ENCODE measurements at regions not wholly inside any gene's neighbourhood (a gene's known extent, or its start where the extent isn't known, plus 50 kb on each side); places are given as distances from the start of the nearest gene placed in this dataset.
"Not testable (repeated sequence)": the region's sequence is repeated elsewhere in the genome, so short reads cannot be mapped to it uniquely, and the experiment has no call there.

- H3K27ac Mint-ChIP-seq; H3K9me3 Mint-ChIP-seq; H3K4me3 Mint-ChIP-seq; H3K4me1 Mint-ChIP-seq (ENCODE audit: unreplicated experiment); DNase-seq (ENCODE audit: extremely low spot score, unreplicated experiment); H3K27me3 Mint-ChIP-seq; H3K36me3 Mint-ChIP-seq: not testable (repeated sequence)
Observed at GRCh38 chr3:130203633-130204032, 122.0 kb downstream of the ALG1L2 start.

GRCh38 chr3:130227540-130227939, 117.9 kb upstream of the COL6A5 start:
- no peak overlapping the region for H3K4me3 Mint-ChIP-seq
- peaks cover 2% of the 10 kb centered on the region for H3K4me1 Mint-ChIP-seq (ENCODE audit: unreplicated experiment)
- TF ChIP-seq CTCF (conservative IDR thresholded peaks at IDR 0.05), result no peak
- peaks cover 12% of the 10 kb centered on the region for H3K27me3 Mint-ChIP-seq
- no peak for DNase-seq (ENCODE audit: extremely low spot score, unreplicated experiment)
- no peaks in the 10 kb centered on the region for H3K36me3 Mint-ChIP-seq
- H3K27ac Mint-ChIP-seq, result no peak overlapping the region
- no peaks in the 10 kb centered on the region for H3K9me3 Mint-ChIP-seq

GRCh38 chr3:130242850-130243569, 102.5 kb upstream of the COL6A5 start:
- peak; percentile 42 for TF ChIP-seq CTCF (conservative IDR thresholded peaks at IDR 0.05)
- Mint-ChIP-seq H3K27ac (no peak overlapping the region), H3K27me3 (peaks cover 9% of the 10 kb centered on the region), H3K36me3 (no peaks in the 10 kb centered on the region), H3K4me1 (ENCODE audit: unreplicated experiment) (no peaks in the 10 kb centered on the region), H3K9me3 (no peaks in the 10 kb centered on the region), H3K4me3 (no peak overlapping the region)
- DNase-seq (ENCODE audit: extremely low spot score, unreplicated experiment), result no peak

GRCh38 chr3:130243808-130244207, 101.7 kb upstream of the COL6A5 start:
- Mint-ChIP-seq H3K9me3 (no peaks in the 10 kb centered on the region), H3K4me3 (no peak overlapping the region), H3K4me1 (ENCODE audit: unreplicated experiment) (no peaks in the 10 kb centered on the region), H3K36me3 (no peaks in the 10 kb centered on the region), H3K27ac (no peak overlapping the region), H3K27me3 (peaks cover 11% of the 10 kb centered on the region)
- DNase-seq (ENCODE audit: extremely low spot score, unreplicated experiment), result no peak
- TF ChIP-seq CTCF (conservative IDR thresholded peaks at IDR 0.05), result no peak

GRCh38 chr3:130250982-130251381, 94.5 kb upstream of the COL6A5 start:
- H3K4me1 Mint-ChIP-seq (ENCODE audit: unreplicated experiment), result peaks cover 4% of the 10 kb centered on the region
- DNase-seq (ENCODE audit: extremely low spot score, unreplicated experiment), result no peak
- peaks cover 18% of the 10 kb centered on the region for H3K27me3 Mint-ChIP-seq
- no peaks in the 10 kb centered on the region for H3K36me3 Mint-ChIP-seq
- H3K9me3 Mint-ChIP-seq, result no peaks in the 10 kb centered on the region
- no peak for TF ChIP-seq CTCF (conservative IDR thresholded peaks at IDR 0.05)
- H3K4me3 Mint-ChIP-seq, result no peak overlapping the region
- H3K27ac Mint-ChIP-seq, result no peak overlapping the region

GRCh38 chr3:130255442-130255841, 90.0 kb upstream of the COL6A5 start:
- TF ChIP-seq CTCF (conservative IDR thresholded peaks at IDR 0.05), result no peak
- Mint-ChIP-seq H3K4me1 (ENCODE audit: unreplicated experiment) (peaks cover 4% of the 10 kb centered on the region), H3K9me3 (no peaks in the 10 kb centered on the region), H3K36me3 (no peaks in the 10 kb centered on the region), H3K27ac (no peak overlapping the region), H3K27me3 (peaks cover 11% of the 10 kb centered on the region), H3K4me3 (no peak overlapping the region)
- DNase-seq (ENCODE audit: extremely low spot score, unreplicated experiment), result no peak

Data from type B pancreatic cell (in vitro differentiated cells).